ENCODE measurements at regions not wholly inside any gene's neighbourhood (a gene's known extent, or its start where the extent isn't known, plus 50 kb on each side); places are given as distances from the start of the nearest gene placed in this dataset.

GRCh38 chr9:85237478-85237877, 504.3 kb downstream of the AGTPBP1 start:
- H3K27ac ChIP-seq (ENCODE audit: extremely low read depth, low read depth, low read length): no peak overlapping the region
- POLR2A ChIA-PET: no interaction called here
- no peaks in the 10 kb centered on the region for H3K4me1 ChIP-seq (replicated peaks in 1 of 2; ENCODE audit: control insufficient read depth in 2 of 2, insufficient read depth in 2 of 2, low read length in 2 of 2)
- no peaks in the 10 kb centered on the region for H3K79me2 ChIP-seq (ENCODE audit: control insufficient read depth, insufficient read depth, low read length)
- no peaks in the 10 kb centered on the region for H3K9me1 ChIP-seq (ENCODE audit: control insufficient read depth, insufficient read depth, low read length)
- no peaks in the 10 kb centered on the region for H3K36me3 ChIP-seq (ENCODE audit: control insufficient read depth, insufficient read depth, low read length)
- ATAC-seq (no peak), FAIRE-seq (no peak), DNase-seq (ENCODE audit: extremely low read depth in 1 of 4, low spot score in 3 of 4) (no peak)
- CTCF ChIA-PET (ENCODE audit: low intra/inter-chr PET ratio): no interaction called here
- no peaks in the 10 kb centered on the region for H3K9me3 ChIP-seq (replicated peaks; ENCODE audit: control insufficient read depth, insufficient read depth, low read depth, low read length)
- no peaks in the 10 kb centered on the region for H4K20me1 ChIP-seq (replicated peaks; ENCODE audit: control insufficient read depth, insufficient read depth, low read length)
- no peak overlapping the region for H2AFZ ChIP-seq (ENCODE audit: low read depth, low read length)
- intact Hi-C loops (cut with micrococcal nuclease) (no loop called here), in situ Hi-C loops (cut with MboI) (no loop called here)
- BruUV-seq (replicated peaks): no TSS peak
- H3K4me3 ChIP-seq: no peak overlapping the region
- H3K9ac ChIP-seq (ENCODE audit: insufficient read depth in 1 of 2, low read depth in 2 of 2, low read length in 2 of 2): no peak overlapping the region
- no peak overlapping the region for H3K4me2 ChIP-seq (ENCODE audit: insufficient read depth, low read length)
- 0% methylated on average over 1 of the region's 1 CpG for WGBS (ENCODE audit: insufficient coverage, low coverage, missing lambda C conversion rate)
- H3K27me3 ChIP-seq (ENCODE audit: control insufficient read depth in 2 of 2, insufficient read depth in 2 of 2, low read length in 2 of 2): no peaks in the 10 kb centered on the region
- TF ChIP-seq FOXJ2 (tag; IDR thresholded peaks at IDR 0.05): no peak
- no peak for TF ChIP-seq MLX (CRISPR knock-in tag; conservative IDR thresholded peaks at IDR 0.05)
- TF ChIP-seq NCOR1 (IDR thresholded peaks at IDR 0.05): no peak
- no peak for TF ChIP-seq ETV1 (tag; conservative IDR thresholded peaks at IDR 0.05; ENCODE audit: low read depth)
- TF ChIP-seq BCL6 (CRISPR knock-in tag; IDR thresholded peaks at IDR 0.05): no peak
- TF ChIP-seq ZMIZ1 (IDR thresholded peaks at IDR 0.05; ENCODE audit: low read depth in 2 of 2, low read length in 2 of 2): no peak
- TF ChIP-seq E4F1 (CRISPR knock-in tag; IDR thresholded peaks at IDR 0.05; ENCODE audit: borderline replicate concordance): no peak
- TF ChIP-seq PCBP1 (IDR thresholded peaks at IDR 0.05; ENCODE audit: low read depth, low read length, poor library complexity, severe bottlenecking): no peak
- TF ChIP-seq SREBF1 (IDR thresholded peaks at IDR 0.05; ENCODE audit: borderline replicate concordance, low read depth, low read length): no peak
- TF ChIP-seq ZBTB8A (IDR thresholded peaks at IDR 0.05; ENCODE audit: partially characterized antibody): no peak
- TF ChIP-seq SIN3B (IDR thresholded peaks at IDR 0.05; ENCODE audit: low read depth): no peak
- TF ChIP-seq RBM34 (IDR thresholded peaks at IDR 0.05; ENCODE audit: borderline replicate concordance, insufficient read depth, low read length): no peak
- no peak for TF ChIP-seq CHD4 (IDR thresholded peaks at IDR 0.05; ENCODE audit: insufficient read depth, insufficient replicate concordance, low read depth, low read length, poor library complexity, severe bottlenecking)
- no peak for TF ChIP-seq MAZ (CRISPR knock-in tag; conservative IDR thresholded peaks at IDR 0.05 in 1 of 2, IDR thresholded peaks at IDR 0.05 in 1 of 2)
